ENCODE measurements at regions not wholly inside any gene's neighbourhood (a gene's known extent, or its start where the extent isn't known, plus 50 kb on each side); places are given as distances from the start of the nearest gene placed in this dataset.

DNA sequence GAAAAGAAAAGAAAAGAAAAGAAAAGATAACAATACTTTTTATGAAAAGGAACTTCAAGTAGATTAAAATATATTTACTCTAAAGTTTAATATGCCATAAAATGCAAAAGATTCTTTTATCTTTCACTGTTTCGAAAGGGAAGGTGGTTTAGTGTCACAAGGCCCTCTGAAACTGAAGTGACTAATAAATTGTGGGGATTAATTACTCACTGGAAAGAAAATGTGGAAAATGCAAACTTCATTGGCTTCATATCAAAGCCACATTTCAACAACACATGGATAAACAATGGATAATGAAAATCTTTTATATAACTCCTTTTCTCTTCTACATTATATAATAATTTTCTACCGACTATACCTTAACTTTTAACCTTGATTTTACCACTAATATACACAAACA, 320.5 kb upstream of the RSPO3 start:
- no peak for TF ChIP-seq NFRKB (IDR thresholded peaks at IDR 0.05)
- TF ChIP-seq FOXK2 (IDR thresholded peaks at IDR 0.05): no peak
- no peak for TF ChIP-seq CTBP1 (IDR thresholded peaks at IDR 0.05; ENCODE audit: borderline replicate concordance)

Measured in HEK293T (cell line).